ENCODE measurements at regions not wholly inside any gene's neighbourhood (a gene's known extent, or its start where the extent isn't known, plus 50 kb on each side); places are given as distances from the start of the nearest gene placed in this dataset.

DNA sequence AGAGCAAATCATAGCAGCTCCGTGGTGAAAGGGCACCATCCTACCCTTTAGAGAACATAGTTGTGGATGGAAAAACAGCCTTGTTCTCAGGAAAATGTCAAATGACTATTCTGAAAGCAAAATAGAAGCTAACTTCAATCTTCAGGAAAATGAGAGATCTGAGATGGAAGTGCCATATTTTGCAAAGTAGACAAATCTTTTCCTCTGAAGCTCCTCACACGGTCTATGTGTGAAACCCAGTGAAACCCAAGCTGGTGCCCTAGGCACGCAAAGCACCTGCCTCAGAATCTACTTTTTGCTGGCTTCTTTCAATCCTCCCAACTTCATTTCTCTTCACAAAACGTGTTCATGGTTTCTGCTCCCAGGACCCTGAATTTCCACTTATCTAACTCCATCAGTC lies 325.2 kb upstream of the CDH4 start:
- TF ChIP-seq, protein P1, sequence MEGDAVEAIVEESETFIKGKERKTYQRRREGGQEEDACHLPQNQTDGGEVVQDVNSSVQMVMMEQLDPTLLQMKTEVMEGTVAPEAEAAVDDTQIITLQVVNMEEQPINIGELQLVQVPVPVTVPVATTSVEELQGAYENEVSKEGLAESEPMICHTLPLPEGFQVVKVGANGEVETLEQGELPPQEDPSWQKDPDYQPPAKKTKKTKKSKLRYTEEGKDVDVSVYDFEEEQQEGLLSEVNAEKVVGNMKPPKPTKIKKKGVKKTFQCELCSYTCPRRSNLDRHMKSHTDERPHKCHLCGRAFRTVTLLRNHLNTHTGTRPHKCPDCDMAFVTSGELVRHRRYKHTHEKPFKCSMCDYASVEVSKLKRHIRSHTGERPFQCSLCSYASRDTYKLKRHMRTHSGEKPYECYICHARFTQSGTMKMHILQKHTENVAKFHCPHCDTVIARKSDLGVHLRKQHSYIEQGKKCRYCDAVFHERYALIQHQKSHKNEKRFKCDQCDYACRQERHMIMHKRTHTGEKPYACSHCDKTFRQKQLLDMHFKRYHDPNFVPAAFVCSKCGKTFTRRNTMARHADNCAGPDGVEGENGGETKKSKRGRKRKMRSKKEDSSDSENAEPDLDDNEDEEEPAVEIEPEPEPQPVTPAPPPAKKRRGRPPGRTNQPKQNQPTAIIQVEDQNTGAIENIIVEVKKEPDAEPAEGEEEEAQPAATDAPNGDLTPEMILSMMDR (IDR thresholded peaks at IDR 0.05; ENCODE audit: low read length): no peak
- no peak for TF ChIP-seq EZH2phosphoT487 (IDR thresholded peaks at IDR 0.05; ENCODE audit: low read length)
